Endodermal cell (in vitro differentiated cells): ENCODE measurements at regions not wholly inside any gene's neighbourhood (a gene's known extent, or its start where the extent isn't known, plus 50 kb on each side); places are given as distances from the start of the nearest gene placed in this dataset.

Experiments used
- DNase-seq: peaks from one replicate; pipeline ENCODE4 v3.0.0-alpha.2; 2017
- H3K27ac ChIP-seq: 2 replicates; pipeline ENCODE4 v1.5.1; 2013; ENCODE audit warnings: mild to moderate bottlenecking, low read depth, low read length, moderate library complexity
- H3K27me3 ChIP-seq: 2 replicates; pipeline ENCODE4 v1.6.1; 2013; ENCODE audit warnings: mild to moderate bottlenecking, low read length, moderate library complexity; ENCODE audit not compliant: insufficient read depth, control insufficient read depth, poor library complexity, severe bottlenecking
- H3K36me3 ChIP-seq: 2 replicates; pipeline ENCODE4 v1.7.0; 2013; ENCODE audit warnings: mild to moderate bottlenecking, low read length, moderate library complexity; ENCODE audit not compliant: control insufficient read depth, insufficient read depth
- H3K4me1 ChIP-seq: one replicate; pipeline ENCODE4 v1.7.0; 2013; ENCODE audit warnings: low read length; ENCODE audit not compliant: control insufficient read depth, insufficient read depth
- H3K4me3 ChIP-seq: 2 replicates; pipeline ENCODE4 v1.5.1; 2013; ENCODE audit warnings: mild to moderate bottlenecking, low read length, moderate library complexity
- H3K9ac ChIP-seq: 2 replicates; pipeline ENCODE4 v1.6.1; 2013; ENCODE audit warnings: mild to moderate bottlenecking, low read length, moderate library complexity; ENCODE audit not compliant: poor library complexity, severe bottlenecking; ENCODE audit errors: extremely low read depth
- H3K9me3 ChIP-seq: 2 replicates; pipeline ENCODE4 v1.6.1; 2013; ENCODE audit warnings: mild to moderate bottlenecking, low read length, moderate library complexity; ENCODE audit not compliant: control insufficient read depth
- H3K27ac Mint-ChIP-seq: 2 replicates; pipeline ENCODE4 v1.8.0; 2020; ENCODE audit warnings: mixed read lengths
- H3K27me3 Mint-ChIP-seq: 2 replicates; pipeline ENCODE4 v1.8.0; 2021; ENCODE audit warnings: mild to moderate bottlenecking, mixed read lengths; ENCODE audit not compliant: insufficient read depth
- H3K36me3 Mint-ChIP-seq: 2 replicates; pipeline ENCODE4 v1.8.0; 2020; ENCODE audit warnings: low read depth, mixed read lengths
- H3K4me1 Mint-ChIP-seq: 2 replicates; pipeline ENCODE4 v1.8.0; 2020; ENCODE audit warnings: mixed read lengths
- H3K4me3 Mint-ChIP-seq: 2 replicates; pipeline ENCODE4 v1.8.0; 2020; ENCODE audit warnings: mild to moderate bottlenecking, moderate library complexity, mixed read lengths
- H3K9me3 Mint-ChIP-seq: 2 replicates; pipeline ENCODE4 v1.8.0; 2020; ENCODE audit warnings: mild to moderate bottlenecking, mixed read lengths
- WGBS, 2 experiments: methylation state at CpG; one replicate each; pipeline versions ENCODE4 v1.1.5 to v1.1.7; 2013; ENCODE audit warnings: missing lambda C conversion rate in 2 of 2, mixed read lengths in 1 of 2; ENCODE audit not compliant: insufficient coverage in 1 of 2, insufficient read length in 1 of 2; 5-methylcytosine and 5-hydroxymethylcytosine counted together
- TF ChIP-seq, protein P1 (sequence below): fragments of 200-600 bp; sonication (generic); conservative IDR thresholded peaks from 2 replicates; pipeline ENCODE4 v1.5.0; 2021; ENCODE audit warnings: antibody characterized with exemption, mild to moderate bottlenecking

DNA sequence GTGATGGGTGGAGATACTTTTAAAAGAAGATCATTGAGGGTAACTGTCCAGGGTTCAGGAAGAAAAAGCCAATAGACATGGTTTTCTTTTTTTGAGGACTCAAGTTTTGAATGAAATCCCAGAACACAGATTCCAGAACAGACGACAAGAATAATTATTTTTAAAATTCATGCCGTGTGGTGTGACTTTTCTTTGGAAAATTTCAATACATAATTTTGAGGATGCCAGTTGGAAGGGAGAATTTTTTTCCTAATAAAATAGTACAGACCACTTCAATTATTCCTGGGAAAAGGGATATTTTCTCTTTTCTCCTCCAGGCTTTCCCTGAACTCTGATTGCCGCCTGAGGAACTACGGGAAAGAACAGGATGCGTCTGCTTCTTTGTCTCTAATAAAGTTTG, 951.4 kb downstream of the KCNMA1 start:
- Mint-ChIP-seq H3K4me3 (no peak overlapping the region), H3K36me3 (peaks cover 2% of the 10 kb centered on the region), H3K27me3 (no peaks in the 10 kb centered on the region), H3K4me1 (no peaks in the 10 kb centered on the region), H3K9me3 (peaks cover 24% of the 10 kb centered on the region), H3K27ac (no peak overlapping the region)
- Histone ChIP-seq H3K9ac (no peak overlapping the region), H3K27ac (no peak overlapping the region), H3K36me3 (no peaks in the 10 kb centered on the region), H3K27me3 (no peaks in the 10 kb centered on the region), H3K9me3 (peaks cover 11% of the 10 kb centered on the region), H3K4me1 (no peaks in the 10 kb centered on the region), H3K4me3 (no peak overlapping the region)
- no peak for DNase-seq
- 94 to 100% methylated on average over 3 to 5 of the region's 5 CpGs for WGBS, 2 experiments
- TF ChIP-seq, protein P1, sequence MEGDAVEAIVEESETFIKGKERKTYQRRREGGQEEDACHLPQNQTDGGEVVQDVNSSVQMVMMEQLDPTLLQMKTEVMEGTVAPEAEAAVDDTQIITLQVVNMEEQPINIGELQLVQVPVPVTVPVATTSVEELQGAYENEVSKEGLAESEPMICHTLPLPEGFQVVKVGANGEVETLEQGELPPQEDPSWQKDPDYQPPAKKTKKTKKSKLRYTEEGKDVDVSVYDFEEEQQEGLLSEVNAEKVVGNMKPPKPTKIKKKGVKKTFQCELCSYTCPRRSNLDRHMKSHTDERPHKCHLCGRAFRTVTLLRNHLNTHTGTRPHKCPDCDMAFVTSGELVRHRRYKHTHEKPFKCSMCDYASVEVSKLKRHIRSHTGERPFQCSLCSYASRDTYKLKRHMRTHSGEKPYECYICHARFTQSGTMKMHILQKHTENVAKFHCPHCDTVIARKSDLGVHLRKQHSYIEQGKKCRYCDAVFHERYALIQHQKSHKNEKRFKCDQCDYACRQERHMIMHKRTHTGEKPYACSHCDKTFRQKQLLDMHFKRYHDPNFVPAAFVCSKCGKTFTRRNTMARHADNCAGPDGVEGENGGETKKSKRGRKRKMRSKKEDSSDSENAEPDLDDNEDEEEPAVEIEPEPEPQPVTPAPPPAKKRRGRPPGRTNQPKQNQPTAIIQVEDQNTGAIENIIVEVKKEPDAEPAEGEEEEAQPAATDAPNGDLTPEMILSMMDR: no peak

- WGBS, 2 experiments: 92 to 95% methylated on average over 5 of the region's 5 CpGs
Measured at GRCh38 chr10:76684968-76685367, 952.6 kb downstream of the KCNMA1 start.

DNA sequence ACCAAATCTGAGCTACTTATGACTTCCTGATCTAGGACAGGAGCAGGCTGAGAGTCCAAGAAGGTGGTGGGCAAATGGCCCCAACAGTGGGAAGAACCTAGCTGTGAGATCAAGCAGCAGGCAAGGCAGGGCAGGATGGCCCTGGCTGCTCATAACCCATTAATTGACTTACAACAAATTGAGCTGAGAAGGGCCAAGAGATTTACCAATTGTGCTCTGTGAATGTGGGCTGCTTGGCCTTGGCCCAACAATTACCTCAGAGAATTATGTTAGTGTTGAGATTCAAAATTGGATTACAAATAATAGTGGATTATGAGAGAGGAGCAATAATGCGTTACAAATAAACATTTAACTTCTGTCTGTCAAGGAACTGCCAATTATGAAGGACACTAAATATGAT, 956.5 kb downstream of the KCNMA1 start:
- Mint-ChIP-seq H3K4me3 (no peak overlapping the region), H3K27me3 (no peaks in the 10 kb centered on the region), H3K36me3 (no peaks in the 10 kb centered on the region)

More at GRCh38 chr10:76684968-76685367, 952.6 kb downstream of the KCNMA1 start:
- no peaks in the 10 kb centered on the region for H3K9me3 ChIP-seq
- H3K27me3 ChIP-seq: no peaks in the 10 kb centered on the region
- no peak overlapping the region for H3K27ac ChIP-seq
- no peak overlapping the region for H3K4me3 ChIP-seq
- Mint-ChIP-seq H3K27me3 (no peaks in the 10 kb centered on the region), H3K36me3 (no peaks in the 10 kb centered on the region), H3K4me1 (no peaks in the 10 kb centered on the region), H3K4me3 (no peak overlapping the region), H3K27ac (no peak overlapping the region), H3K9me3 (peaks cover 14% of the 10 kb centered on the region)
- H3K4me1 ChIP-seq: no peaks in the 10 kb centered on the region
- no peaks in the 10 kb centered on the region for H3K36me3 ChIP-seq
- TF ChIP-seq, protein P1: no peak
- no peak for DNase-seq
- no peak overlapping the region for H3K9ac ChIP-seq

More for the DNA sequence above, 956.5 kb downstream of the KCNMA1 start:
- no peaks in the 10 kb centered on the region for H3K36me3 ChIP-seq
- WGBS, 2 experiments: 100% methylated on average over 1 of the region's 1 CpG
- H3K27ac ChIP-seq: no peak overlapping the region
- DNase-seq: no peak
- H3K4me3 ChIP-seq: no peak overlapping the region
- H3K4me1 ChIP-seq: no peaks in the 10 kb centered on the region
- no peaks in the 10 kb centered on the region for H3K27me3 ChIP-seq
- Mint-ChIP-seq H3K9me3 (no peaks in the 10 kb centered on the region), H3K4me1 (no peaks in the 10 kb centered on the region), H3K27ac (no peak overlapping the region)
- H3K9me3 ChIP-seq: no peaks in the 10 kb centered on the region
- H3K9ac ChIP-seq: no peak overlapping the region
- TF ChIP-seq, protein P1: no peak
